SK-N-SH (cell line): ENCODE measurements at regions not wholly inside any gene's neighbourhood (a gene's known extent, or its start where the extent isn't known, plus 50 kb on each side); places are given as distances from the start of the nearest gene placed in this dataset.

Source experiments
- CHD2 ChIP-seq: fragments of 150-350 bp; IDR thresholded peaks from 2 replicates; pipeline ENCODE4 v1.6.1; 2018; ENCODE audit warnings: low read length; ENCODE audit not compliant: partially characterized antibody
- EP300 ChIP-seq, 2 experiments: IDR thresholded peaks; 2 replicates each; pipeline versions ENCODE4 v1.4.0 to v1.6.1; 2012; ENCODE audit warnings: borderline replicate concordance in 1 of 2, low read depth in 1 of 2, low read length in 1 of 2
- EZH2phosphoT487 ChIP-seq: fragments of 200-600 bp; sonication (generic); IDR thresholded peaks from 2 replicates; pipeline ENCODE4 v1.6.1; 2017; ENCODE audit warnings: low read depth, mixed run types, mild to moderate bottlenecking, antibody characterized with exemption, moderate library complexity, borderline replicate concordance
- GATA2 ChIP-seq: sonication (generic); formaldehyde crosslinking; IDR thresholded peaks from 2 replicates; pipeline ENCODE4 v1.5.0; 2020; ENCODE audit warnings: mild to moderate bottlenecking, missing genetic modification reagents
- NFIC ChIP-seq: IDR thresholded peaks from 2 replicates; pipeline ENCODE4 v1.4.0; 2012; ENCODE audit warnings: borderline replicate concordance
- SMC3 ChIP-seq: IDR thresholded peaks from 2 replicates; pipeline ENCODE4 v1.6.1; 2012; ENCODE audit warnings: low read depth, low read length, improper control_type of control experiment
- TF ChIP-seq, protein P1 (sequence below): IDR thresholded peaks from 2 replicates; pipeline ENCODE4 v1.6.1; 2012; ENCODE audit warnings: mild to moderate bottlenecking, low read depth, low read length, moderate library complexity
- TF ChIP-seq, protein P2 (sequence below): fragments of 200-600 bp; sonication (generic); IDR thresholded peaks from 2 replicates; pipeline ENCODE4 v1.6.1; 2017; ENCODE audit warnings: antibody characterized with exemption, mild to moderate bottlenecking, moderate library complexity

DNA sequence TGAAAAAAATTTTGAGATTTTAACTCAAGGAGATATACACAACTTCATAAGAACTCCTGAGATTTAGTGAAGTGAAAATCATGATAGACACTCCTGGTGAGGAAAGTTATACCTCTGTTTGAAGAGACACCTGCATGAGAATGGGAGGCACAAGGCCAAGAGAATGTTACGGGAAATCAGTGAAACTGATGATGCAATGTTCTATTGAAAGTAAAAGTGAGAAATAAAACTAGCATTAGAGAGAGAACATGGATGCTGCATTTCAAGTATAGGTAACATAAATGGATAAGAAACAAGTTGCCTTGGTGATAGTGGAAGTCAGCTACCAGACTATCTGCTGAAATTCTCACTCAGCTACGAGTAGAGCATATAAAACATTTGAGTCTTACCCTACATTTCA lies 562.1 kb upstream of the FANCL start:
- TF ChIP-seq NFIC (no peak), EZH2phosphoT487 (no peak), EP300 (IDR thresholded peaks at IDR 0.05; ENCODE audit: borderline replicate concordance in 1 of 2, low read depth in 1 of 2, low read length in 1 of 2) (no peak), SMC3 (no peak), CHD2 (no peak), GATA2 (CRISPR knock-in tag) (no peak)
- TF ChIP-seq, protein P1, sequence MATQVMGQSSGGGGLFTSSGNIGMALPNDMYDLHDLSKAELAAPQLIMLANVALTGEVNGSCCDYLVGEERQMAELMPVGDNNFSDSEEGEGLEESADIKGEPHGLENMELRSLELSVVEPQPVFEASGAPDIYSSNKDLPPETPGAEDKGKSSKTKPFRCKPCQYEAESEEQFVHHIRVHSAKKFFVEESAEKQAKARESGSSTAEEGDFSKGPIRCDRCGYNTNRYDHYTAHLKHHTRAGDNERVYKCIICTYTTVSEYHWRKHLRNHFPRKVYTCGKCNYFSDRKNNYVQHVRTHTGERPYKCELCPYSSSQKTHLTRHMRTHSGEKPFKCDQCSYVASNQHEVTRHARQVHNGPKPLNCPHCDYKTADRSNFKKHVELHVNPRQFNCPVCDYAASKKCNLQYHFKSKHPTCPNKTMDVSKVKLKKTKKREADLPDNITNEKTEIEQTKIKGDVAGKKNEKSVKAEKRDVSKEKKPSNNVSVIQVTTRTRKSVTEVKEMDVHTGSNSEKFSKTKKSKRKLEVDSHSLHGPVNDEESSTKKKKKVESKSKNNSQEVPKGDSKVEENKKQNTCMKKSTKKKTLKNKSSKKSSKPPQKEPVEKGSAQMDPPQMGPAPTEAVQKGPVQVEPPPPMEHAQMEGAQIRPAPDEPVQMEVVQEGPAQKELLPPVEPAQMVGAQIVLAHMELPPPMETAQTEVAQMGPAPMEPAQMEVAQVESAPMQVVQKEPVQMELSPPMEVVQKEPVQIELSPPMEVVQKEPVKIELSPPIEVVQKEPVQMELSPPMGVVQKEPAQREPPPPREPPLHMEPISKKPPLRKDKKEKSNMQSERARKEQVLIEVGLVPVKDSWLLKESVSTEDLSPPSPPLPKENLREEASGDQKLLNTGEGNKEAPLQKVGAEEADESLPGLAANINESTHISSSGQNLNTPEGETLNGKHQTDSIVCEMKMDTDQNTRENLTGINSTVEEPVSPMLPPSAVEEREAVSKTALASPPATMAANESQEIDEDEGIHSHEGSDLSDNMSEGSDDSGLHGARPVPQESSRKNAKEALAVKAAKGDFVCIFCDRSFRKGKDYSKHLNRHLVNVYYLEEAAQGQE: no peak
- TF ChIP-seq, protein P2, sequence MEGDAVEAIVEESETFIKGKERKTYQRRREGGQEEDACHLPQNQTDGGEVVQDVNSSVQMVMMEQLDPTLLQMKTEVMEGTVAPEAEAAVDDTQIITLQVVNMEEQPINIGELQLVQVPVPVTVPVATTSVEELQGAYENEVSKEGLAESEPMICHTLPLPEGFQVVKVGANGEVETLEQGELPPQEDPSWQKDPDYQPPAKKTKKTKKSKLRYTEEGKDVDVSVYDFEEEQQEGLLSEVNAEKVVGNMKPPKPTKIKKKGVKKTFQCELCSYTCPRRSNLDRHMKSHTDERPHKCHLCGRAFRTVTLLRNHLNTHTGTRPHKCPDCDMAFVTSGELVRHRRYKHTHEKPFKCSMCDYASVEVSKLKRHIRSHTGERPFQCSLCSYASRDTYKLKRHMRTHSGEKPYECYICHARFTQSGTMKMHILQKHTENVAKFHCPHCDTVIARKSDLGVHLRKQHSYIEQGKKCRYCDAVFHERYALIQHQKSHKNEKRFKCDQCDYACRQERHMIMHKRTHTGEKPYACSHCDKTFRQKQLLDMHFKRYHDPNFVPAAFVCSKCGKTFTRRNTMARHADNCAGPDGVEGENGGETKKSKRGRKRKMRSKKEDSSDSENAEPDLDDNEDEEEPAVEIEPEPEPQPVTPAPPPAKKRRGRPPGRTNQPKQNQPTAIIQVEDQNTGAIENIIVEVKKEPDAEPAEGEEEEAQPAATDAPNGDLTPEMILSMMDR: no peak
